Medulla oblongata (tissue), 1 donor: ENCODE measurements at regions not wholly inside any gene's neighbourhood (a gene's known extent, or its start where the extent isn't known, plus 50 kb on each side); places are given as distances from the start of the nearest gene placed in this dataset.
A peak's percentile ranks its signal among the peaks of the same experiment; 100 is the strongest.
"Not testable (repeated sequence)": the region's sequence is repeated elsewhere in the genome, so short reads cannot be mapped to it uniquely, and the experiment has no call there.

Source experiments
- DNase-seq: peaks from one replicate; pipeline ENCODE4 v3.0.0-alpha.2; 2015; ENCODE audit errors: extremely low spot score

DNA sequence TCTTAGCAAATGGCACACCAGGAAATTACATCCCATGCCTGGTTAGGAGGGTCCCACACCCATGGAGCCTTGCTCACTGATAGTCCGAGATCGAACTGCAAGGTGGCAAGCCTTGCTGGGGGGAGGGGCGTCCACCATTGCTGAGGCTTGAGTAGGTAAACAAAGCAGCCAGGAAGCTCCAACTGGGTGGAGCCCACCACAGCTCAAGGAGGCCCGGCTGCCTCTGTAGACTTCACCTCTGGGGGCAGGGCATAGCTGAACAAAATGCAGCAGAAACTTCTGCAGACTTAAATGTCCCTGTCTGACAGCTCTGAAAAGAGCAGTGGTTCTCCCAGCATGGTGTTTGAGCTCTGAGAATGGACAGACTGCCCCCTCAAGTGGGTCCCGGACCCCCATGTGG, 962.7 kb upstream of the INTU start:
- DNase-seq, result not testable (repeated sequence)

DNA sequence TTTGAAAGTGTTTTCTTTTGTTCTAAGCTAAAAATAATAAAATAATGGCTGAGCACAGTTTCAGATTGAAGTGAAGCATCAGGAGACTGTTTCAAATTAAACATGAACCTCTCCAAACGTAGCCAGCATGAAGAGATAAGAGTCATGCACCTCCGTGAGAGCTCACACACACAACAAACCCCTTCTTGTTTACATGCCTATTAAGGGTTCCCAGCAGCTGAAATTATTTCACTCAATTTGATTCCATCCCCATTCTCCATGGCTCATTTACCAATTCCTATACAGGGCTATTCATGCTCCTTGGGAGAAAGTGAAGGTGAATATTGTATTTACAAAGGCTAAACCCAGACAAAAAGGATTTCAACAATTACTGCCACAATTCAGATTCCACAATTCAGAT, 954.1 kb upstream of the INTU start:
- DNase-seq, result no peak

- no peak for DNase-seq
Observed at GRCh38 chr4:126679303-126679702, 953.5 kb upstream of the INTU start.

DNA sequence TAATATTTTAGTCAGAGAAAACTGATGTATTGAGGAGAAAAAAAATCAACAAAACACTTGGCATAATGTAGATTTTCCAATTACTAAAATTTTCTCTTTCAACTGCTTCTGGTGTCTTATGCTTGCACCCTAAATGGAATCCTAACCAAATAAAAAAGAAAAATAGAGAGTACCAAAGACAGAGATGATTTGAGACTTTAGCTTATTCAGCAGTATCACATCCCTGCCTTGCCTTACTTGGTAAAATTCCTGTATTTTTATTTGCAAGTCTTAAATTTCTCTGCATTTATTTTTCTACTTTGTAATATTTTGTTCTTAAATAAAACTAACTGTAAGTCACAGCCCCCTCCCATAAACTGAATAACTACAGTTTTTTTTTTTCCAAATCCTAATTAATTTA, 950.5 kb upstream of the INTU start:
- no peak for DNase-seq

GRCh38 chr4:126686491-126686890, 946.3 kb upstream of the INTU start:
- DNase-seq, result no peak

- DNase-seq, result no peak
Observed at GRCh38 chr4:126687655-126688358, 945.0 kb upstream of the INTU start.

DNA sequence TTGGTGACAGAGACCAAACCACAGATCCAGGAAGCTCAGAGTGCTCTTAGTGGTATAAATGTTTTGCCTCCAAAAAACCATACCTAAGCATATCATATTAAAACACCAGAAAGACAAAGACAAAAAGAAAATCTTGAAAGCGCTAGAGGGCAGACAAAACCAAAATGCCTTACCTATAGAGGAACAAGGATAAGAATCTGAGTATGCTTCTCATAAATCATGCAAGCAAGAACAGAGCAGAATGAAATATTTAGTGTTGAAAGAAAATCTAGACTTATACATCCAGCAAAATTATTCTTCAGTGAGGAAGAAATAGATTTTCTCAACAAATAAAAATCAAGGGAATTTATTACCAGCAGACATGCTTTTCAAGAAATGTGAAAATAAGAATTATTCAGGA, 941.0 kb upstream of the INTU start:
- DNase-seq, result no peak

DNA sequence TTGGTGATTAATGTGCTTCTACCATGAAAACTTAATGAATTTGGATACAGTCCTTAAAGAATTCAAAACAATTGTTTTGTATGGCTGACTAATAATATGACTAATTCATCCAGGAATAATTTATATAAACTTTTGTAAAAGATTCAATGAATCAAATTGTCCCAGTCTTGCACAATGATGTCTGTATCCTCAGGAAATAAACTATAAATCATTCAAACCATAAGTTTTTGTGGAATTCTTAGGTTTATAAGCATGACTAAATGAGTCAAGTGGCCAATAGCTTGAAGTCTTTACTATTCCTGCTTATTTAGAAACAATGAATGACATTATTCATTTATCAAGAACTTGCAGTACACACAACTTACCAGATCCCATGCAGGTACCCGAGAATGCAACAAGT, 935.0 kb upstream of the INTU start:
- no peak for DNase-seq

GRCh38 chr4:126698224-126698623, 934.5 kb upstream of the INTU start:
- DNase-seq, result no peak

DNA sequence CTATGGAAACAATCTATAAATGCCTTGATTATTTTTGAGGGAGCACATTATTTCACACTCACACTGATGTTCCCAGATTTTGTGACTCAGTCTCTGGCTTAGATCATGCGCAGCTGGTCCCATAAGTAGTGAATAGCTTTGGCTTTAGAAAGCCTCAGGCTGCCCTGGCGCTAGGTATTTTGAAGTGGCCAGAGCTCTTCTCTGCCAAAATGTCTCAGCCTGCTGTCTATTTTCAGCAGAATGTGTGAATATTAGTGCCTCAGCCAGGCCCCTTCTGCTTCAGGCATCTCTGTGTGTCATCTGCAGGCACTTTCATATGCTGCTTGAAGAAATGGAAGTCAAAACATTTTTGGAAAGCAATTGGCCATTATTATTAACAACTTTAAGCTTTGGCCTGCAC, 931.0 kb upstream of the INTU start:
- peak; percentile 49 for DNase-seq

DNA sequence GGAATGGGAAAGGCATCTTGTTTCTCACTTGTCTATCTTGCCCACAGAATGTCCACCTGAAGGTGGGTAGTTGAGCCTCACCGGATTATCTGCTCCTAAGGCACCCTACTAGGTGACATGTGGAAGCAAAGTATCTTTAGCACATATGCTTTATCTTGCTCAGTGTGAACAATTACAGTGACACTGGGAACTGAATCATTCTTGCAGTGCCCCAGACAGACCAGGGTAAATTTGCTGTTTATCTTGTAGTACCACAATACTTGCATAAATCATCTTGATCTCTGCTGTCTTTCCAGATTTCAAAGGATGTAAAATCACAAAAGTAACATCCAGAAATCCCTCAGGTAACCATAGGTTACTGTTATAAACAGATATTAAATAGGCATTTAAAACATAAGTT, 930.0 kb upstream of the INTU start:
- no peak for DNase-seq

DNA sequence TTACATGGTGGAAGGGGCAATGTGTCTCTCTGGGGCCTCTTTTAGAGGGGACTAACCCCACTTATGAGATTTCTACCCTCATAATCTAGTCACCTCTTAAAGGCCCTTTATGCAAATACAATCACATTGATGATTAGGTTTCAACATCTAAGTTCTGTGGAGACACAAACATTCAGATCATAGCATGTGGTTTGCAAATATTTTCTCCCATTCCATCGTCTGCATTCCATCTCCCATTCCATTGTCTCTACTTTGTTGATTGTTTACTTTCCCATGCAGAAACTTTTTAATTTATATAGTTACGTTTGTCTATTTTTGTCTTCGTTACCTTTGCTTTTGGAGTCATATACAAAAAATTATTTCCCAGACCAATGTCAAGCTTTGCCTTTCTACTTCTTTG, 927.5 kb upstream of the INTU start:
- DNase-seq, result no peak

- DNase-seq, result no peak
Observed at GRCh38 chr4:126708716-126709115, 924.0 kb upstream of the INTU start.

DNA sequence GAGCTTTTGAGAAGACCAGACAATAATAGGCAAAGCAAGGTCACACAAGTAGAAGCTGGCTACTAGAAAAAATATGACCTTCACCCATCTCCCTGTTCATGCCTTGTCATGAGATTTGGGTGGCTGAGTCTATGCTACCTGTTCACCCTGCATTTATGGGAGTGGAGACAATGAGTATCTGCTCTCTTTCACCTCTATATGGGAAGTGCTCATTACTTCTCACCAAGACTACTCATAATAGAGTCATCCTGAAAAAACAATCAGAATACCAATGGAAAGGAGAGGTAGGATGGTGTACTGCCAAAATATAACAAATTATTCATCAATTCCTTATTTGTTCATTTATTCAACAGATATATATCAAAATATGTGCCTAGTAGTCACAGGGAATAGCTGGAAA, 921.8 kb upstream of the INTU start:
- DNase-seq, result no peak

- DNase-seq, result no peak
Observed at GRCh38 chr4:126715067-126715466, 917.7 kb upstream of the INTU start.

DNA sequence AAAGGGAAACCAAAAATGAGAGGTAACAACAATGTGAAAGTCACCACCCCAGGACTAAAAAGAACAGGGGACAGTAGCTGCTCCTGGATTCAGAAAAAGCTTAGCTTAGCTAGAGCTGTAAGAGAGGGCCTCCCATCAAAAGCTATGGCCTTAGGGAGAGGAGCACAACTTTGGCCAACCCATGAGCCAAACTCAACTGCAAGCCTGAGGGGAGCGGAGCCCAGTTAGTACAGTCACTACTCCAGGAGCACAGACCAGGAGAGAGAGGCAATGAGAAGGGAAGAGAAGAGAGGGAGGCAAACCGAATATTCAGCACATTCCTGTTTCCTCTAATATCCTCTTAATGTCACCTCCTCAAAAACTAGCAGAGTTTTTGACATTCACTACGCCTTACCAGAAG, 917.1 kb upstream of the INTU start:
- no peak for DNase-seq

- DNase-seq, result no peak
Observed at GRCh38 chr4:126718136-126718535, 914.6 kb upstream of the INTU start.

- DNase-seq, result no peak
Observed at GRCh38 chr4:126719852-126720251, 912.9 kb upstream of the INTU start.

DNA sequence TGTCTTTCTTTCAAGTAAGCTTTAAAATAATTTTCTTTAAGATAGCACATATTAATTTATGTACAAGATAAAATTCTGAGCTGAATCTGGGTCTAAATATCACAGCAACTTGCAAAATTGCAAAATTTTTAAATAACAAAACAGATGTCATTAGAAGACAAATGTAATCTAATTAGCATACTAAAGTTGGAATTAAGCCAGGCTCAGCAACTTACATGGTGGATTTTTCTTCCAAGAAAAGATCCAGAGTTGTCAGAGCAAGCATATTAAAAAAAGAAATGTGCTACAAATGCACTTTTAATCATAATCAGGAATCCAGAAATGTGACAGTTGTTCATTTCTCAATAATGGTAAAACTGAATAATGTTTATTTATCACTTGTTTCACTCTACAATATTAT, 906.9 kb upstream of the INTU start:
- no peak for DNase-seq

DNA sequence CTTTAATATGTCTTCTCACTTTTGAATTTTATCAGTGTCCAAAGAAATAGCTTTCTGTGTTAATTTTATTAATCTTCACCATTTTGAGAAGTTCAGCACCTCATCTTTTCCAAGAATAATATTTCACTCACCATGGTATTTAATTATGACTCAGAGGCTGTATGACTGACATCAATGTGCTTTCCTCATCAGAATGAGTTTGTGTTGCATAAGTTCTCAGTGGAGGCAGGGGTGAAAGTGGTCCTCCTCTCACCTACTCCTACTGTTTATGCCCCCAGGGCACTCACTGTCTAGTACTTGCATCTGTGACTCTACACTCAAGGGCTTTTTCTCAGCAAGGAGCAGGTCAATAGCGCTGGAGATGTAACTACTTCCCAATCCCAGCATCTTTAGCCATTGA, 905.3 kb upstream of the INTU start:
- no peak for DNase-seq

- no peak for DNase-seq
Observed at GRCh38 chr4:126731062-126731461, 901.7 kb upstream of the INTU start.

GRCh38 chr4:126733301-126733700, 899.5 kb upstream of the INTU start:
- DNase-seq, result no peak

DNA sequence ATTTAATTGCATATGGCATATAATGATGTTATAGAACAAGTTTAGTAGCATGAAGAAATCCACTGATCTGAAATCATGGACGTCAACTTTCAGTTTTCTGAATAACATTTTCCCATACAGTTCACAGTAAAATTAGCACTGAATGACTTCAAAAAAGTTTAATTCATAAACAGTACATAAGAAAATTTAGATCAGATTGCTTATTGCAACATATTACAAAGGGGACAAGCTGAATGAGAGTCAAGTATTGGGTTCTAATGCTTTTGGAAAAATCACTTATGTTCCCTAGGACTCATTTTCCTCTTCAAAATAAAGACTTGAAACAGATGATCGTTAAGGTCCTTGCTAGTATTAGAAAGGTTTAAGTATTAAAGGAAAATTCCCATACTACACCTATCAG, 898.3 kb upstream of the INTU start:
- no peak for DNase-seq
